GM06990 (cell line): ENCODE measurements at regions not wholly inside any gene's neighbourhood (a gene's known extent, or its start where the extent isn't known, plus 50 kb on each side); places are given as distances from the start of the nearest gene placed in this dataset.

Source experiments
- DNase-seq: peaks from one replicate; pipeline ENCODE4 v3.0.0-alpha.2; 2011; ENCODE audit not compliant: insufficient read length; ENCODE audit errors: extremely low read depth
- H3K27me3 ChIP-seq: replicated peaks from 2 replicates; pipeline ENCODE4 v1.6.0; 2011; ENCODE audit warnings: low read length; ENCODE audit not compliant: control insufficient read depth, insufficient read depth
- H3K36me3 ChIP-seq: 2 replicates; pipeline ENCODE4 v1.5.1; 2011; ENCODE audit warnings: low read length; ENCODE audit not compliant: control insufficient read depth, insufficient read depth
- H3K4me3 ChIP-seq: replicated peaks from 2 replicates; pipeline ENCODE4 v1.5.1; 2011; ENCODE audit warnings: low read depth, mild to moderate bottlenecking, control low read depth, low read length
- TF ChIP-seq, protein P1 (sequence below): IDR thresholded peaks from 2 replicates; pipeline ENCODE4 v1.5.1; 2011; ENCODE audit warnings: low read length, control low read depth, mild to moderate bottlenecking, inconsistent platforms; ENCODE audit not compliant: insufficient read depth, poor library complexity, severe bottlenecking

DNA sequence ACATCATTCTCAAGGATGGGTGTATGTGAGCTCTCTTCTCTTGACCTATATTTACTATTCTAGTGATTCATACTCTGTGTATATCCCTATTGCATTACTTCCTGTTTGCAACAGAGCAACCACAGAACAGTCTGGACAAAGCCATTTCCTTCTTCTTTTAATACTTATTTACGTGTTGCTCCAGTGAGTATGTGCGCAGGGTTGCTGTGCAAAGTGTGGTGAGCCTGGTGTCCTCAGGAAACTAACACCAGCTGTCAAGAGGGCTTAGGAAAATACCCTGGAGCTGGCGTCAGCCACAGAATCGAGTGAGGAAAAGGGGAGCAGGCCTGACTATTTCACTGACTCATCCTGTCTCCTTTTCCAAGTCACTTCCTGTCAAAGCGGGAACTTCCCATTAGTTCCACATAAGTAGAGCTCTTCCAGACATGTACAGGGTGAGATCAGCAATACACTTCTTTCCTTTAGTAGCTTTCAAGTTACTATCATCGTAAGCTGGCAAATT is 214.1 kb upstream of the COPS8 start:
- Histone ChIP-seq H3K36me3 (no peaks in the 10 kb centered on the region), H3K27me3 (no peaks in the 10 kb centered on the region; the same call in 1 of the 2 replicates), H3K4me3 (no peak overlapping the region)
- DNase-seq: no peak
- TF ChIP-seq, protein P1, sequence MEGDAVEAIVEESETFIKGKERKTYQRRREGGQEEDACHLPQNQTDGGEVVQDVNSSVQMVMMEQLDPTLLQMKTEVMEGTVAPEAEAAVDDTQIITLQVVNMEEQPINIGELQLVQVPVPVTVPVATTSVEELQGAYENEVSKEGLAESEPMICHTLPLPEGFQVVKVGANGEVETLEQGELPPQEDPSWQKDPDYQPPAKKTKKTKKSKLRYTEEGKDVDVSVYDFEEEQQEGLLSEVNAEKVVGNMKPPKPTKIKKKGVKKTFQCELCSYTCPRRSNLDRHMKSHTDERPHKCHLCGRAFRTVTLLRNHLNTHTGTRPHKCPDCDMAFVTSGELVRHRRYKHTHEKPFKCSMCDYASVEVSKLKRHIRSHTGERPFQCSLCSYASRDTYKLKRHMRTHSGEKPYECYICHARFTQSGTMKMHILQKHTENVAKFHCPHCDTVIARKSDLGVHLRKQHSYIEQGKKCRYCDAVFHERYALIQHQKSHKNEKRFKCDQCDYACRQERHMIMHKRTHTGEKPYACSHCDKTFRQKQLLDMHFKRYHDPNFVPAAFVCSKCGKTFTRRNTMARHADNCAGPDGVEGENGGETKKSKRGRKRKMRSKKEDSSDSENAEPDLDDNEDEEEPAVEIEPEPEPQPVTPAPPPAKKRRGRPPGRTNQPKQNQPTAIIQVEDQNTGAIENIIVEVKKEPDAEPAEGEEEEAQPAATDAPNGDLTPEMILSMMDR: no peak

DNA sequence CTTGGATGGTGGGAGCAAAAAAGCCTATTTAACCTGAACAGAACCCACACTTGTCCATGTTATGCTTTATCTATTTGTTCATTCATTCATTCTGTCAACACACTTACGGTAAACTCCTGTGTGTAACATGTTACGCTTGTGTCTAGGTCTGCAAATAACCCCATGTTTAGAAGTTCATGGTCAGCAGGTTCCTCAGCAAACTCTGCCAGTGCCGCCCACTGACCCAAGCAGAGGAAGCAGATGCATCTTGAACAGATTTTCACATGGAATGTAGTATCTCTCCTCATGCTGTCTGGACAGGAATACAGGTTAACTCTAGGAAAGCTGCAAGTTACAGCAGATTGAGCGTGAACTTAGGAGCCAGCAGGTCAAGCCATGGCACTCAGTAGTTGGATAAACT is 213.7 kb upstream of the COPS8 start:
- H3K36me3 ChIP-seq: no peaks in the 10 kb centered on the region
- no peaks in the 10 kb centered on the region; the same call in 1 of the 2 replicates for H3K27me3 ChIP-seq
- no peak for DNase-seq
- TF ChIP-seq, protein P1: no peak
- H3K4me3 ChIP-seq: no peak overlapping the region

DNA sequence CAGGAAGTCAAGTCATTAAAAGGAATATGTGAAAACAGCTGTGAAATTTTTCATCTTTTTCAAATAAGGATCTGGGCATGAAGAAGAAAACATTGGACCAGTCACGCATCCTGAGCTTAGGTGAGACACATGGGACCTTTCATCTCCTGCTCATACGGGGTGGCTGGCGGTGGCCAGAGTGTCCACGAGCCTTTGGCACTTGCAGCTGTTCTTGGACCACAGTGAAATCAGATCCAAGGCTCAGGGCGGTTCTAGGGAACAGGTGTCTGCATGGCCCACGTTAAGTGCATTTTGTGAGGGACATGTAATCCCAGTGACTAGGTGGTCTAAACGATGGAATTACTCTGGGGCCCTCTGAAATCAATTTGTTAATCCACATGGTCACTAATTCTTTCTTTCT is 212.7 kb upstream of the COPS8 start:
- H3K4me3 ChIP-seq: no peak overlapping the region
- TF ChIP-seq, protein P1: no peak
- H3K36me3 ChIP-seq: no peaks in the 10 kb centered on the region
- DNase-seq: no peak
- H3K27me3 ChIP-seq: no peaks in the 10 kb centered on the region; the same call in 1 of the 2 replicates

DNA sequence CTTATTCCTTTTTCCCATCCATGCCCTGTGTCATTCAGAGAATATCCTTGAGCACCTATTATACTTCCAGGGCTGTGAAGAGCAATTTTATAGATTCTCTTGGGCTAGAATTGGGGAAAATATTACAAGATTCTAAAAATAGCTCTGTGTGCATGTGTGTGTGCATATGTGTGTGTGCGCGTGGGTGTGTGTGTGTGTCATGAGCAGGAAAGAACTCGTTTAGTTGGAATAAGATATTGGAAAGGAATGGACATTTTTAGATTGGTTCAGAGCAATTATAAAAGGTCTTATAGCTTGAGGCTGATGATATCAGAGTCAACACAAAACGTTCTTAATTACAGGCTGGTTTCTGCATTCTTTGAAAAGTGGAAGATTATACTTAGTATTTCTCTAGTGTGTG is 212.1 kb upstream of the COPS8 start:
- H3K36me3 ChIP-seq: no peaks in the 10 kb centered on the region

DNA sequence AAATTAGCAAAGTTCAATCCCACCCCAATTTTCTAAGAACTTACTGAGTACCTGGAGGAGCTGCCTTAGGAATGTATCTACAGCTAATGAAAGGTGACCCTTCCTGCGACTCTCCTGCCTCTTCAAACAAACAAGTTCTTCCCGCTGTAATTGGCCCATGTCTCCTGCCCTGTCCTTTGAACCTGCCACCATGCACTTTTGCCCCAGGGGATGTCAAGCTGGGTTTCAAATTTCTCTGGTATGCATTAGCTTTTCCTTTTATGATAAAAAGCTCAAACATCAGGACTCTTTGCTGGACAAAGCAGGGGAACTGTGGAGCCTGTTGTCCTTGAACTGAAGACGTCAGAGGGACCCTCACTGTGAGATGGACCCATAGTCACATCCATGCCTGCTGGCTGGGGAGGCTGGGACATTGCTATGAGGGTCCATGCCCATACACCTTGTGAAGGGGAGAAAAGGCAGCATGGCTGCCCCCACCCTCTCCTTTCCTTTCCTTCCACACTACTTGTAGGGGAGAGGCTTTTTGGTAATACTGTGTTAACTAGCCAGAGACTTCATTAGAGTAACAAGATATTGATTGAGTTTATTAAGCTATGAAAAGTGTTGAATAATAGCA is 210.7 kb upstream of the COPS8 start:
- no peak for DNase-seq
- TF ChIP-seq, protein P1: no peak
- Histone ChIP-seq H3K27me3 (no peaks in the 10 kb centered on the region; the same call in 1 of the 2 replicates), H3K4me3 (no peak overlapping the region), H3K36me3 (no peaks in the 10 kb centered on the region)

More for the DNA sequence above, 212.1 kb upstream of the COPS8 start:
- TF ChIP-seq, protein P1: no peak
- DNase-seq: no peak
- H3K27me3 ChIP-seq: no peaks in the 10 kb centered on the region; the same call in 1 of the 2 replicates
- no peak overlapping the region for H3K4me3 ChIP-seq
